ENCODE measurements at regions not wholly inside any gene's neighbourhood (a gene's known extent, or its start where the extent isn't known, plus 50 kb on each side); places are given as distances from the start of the nearest gene placed in this dataset.

DNA sequence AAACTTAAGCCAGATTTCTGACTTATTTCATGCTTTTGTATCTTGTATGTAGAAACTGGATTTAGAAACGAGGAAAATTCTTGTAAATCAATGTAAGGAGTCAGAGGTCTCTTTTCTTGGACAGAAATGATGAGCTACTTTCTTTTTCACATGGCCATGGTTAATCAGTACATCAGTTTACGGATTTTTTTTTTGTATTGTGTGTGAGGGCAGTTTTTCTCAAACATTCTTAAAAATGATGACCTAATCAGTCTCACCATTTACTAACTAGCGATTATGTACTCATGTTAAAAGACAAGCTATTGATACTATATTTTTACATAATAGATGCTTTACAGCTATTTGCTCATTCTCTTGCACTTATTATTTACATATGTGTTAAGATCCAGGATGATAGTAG lies 165.2 kb upstream of the DOCK10 start:
- Mint-ChIP-seq H3K27me3 (ENCODE audit: insufficient read depth) (no peaks in the 10 kb centered on the region), H3K4me1 (no peaks in the 10 kb centered on the region), H3K36me3 (ENCODE audit: low read depth) (no peaks in the 10 kb centered on the region), H3K9me3 (no peaks in the 10 kb centered on the region), H3K4me3 (no peak overlapping the region), H3K27ac (no peak overlapping the region)
- DNase-seq = no peak
- no peak overlapping the region for H3K27ac ChIP-seq (ENCODE audit: low read depth, low read length)
- H3K9ac ChIP-seq (ENCODE audit: extremely low read depth, low read length, poor library complexity, severe bottlenecking) = no peak overlapping the region
- WGBS, 2 experiments (ENCODE audit: insufficient coverage in 1 of 2, insufficient read length in 1 of 2) = 49 to 50% methylated on average over 1 of the region's 3 CpGs
- no peaks in the 10 kb centered on the region for H3K27me3 ChIP-seq (ENCODE audit: control insufficient read depth, insufficient read depth, low read length, poor library complexity, severe bottlenecking)
- no peak overlapping the region for H3K4me3 ChIP-seq (ENCODE audit: low read length)
- H3K9me3 ChIP-seq (ENCODE audit: control insufficient read depth, low read length) = no peaks in the 10 kb centered on the region
- H3K4me1 ChIP-seq (ENCODE audit: control insufficient read depth, insufficient read depth, low read length) = no peaks in the 10 kb centered on the region
- TF ChIP-seq, protein P1, sequence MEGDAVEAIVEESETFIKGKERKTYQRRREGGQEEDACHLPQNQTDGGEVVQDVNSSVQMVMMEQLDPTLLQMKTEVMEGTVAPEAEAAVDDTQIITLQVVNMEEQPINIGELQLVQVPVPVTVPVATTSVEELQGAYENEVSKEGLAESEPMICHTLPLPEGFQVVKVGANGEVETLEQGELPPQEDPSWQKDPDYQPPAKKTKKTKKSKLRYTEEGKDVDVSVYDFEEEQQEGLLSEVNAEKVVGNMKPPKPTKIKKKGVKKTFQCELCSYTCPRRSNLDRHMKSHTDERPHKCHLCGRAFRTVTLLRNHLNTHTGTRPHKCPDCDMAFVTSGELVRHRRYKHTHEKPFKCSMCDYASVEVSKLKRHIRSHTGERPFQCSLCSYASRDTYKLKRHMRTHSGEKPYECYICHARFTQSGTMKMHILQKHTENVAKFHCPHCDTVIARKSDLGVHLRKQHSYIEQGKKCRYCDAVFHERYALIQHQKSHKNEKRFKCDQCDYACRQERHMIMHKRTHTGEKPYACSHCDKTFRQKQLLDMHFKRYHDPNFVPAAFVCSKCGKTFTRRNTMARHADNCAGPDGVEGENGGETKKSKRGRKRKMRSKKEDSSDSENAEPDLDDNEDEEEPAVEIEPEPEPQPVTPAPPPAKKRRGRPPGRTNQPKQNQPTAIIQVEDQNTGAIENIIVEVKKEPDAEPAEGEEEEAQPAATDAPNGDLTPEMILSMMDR (conservative IDR thresholded peaks at IDR 0.05) = no peak
- H3K36me3 ChIP-seq (ENCODE audit: control insufficient read depth, insufficient read depth, low read length) = no peaks in the 10 kb centered on the region

DNA sequence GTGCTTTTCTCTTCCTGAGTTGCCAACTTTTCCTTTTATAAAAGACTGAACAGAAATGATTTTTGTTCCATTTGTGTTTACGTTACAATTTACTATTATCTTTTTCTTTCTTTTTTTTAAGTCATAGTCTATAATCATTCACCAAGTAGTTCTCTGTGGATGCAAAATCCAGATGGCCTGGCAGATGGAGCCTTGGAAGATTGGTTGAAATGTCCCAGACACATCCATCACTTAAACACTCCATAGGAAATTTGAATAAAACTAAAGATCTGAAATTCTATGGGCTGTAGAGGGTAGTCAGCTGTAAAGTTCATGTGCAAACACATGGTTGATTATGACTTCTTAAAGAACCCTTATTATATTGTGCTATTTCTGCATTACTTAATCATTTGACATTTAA lies 164.8 kb upstream of the DOCK10 start:
- Mint-ChIP-seq H3K9me3 (no peaks in the 10 kb centered on the region), H3K27me3 (ENCODE audit: insufficient read depth) (no peaks in the 10 kb centered on the region), H3K27ac (no peak overlapping the region), H3K36me3 (ENCODE audit: low read depth) (no peaks in the 10 kb centered on the region), H3K4me1 (no peaks in the 10 kb centered on the region), H3K4me3 (no peak overlapping the region)
- no peak overlapping the region for H3K9ac ChIP-seq (ENCODE audit: extremely low read depth, low read length, poor library complexity, severe bottlenecking)
- DNase-seq = no peak
- WGBS, 2 experiments (ENCODE audit: insufficient coverage in 1 of 2, insufficient read length in 1 of 2) = no CpG with 5 or more reads among the region's 1 CpG
- TF ChIP-seq, protein P1 (conservative IDR thresholded peaks at IDR 0.05) = no peak
- H3K4me1 ChIP-seq (ENCODE audit: control insufficient read depth, insufficient read depth, low read length) = no peaks in the 10 kb centered on the region
- H3K4me3 ChIP-seq (ENCODE audit: low read length) = no peak overlapping the region
- no peaks in the 10 kb centered on the region for H3K36me3 ChIP-seq (ENCODE audit: control insufficient read depth, insufficient read depth, low read length)
- H3K9me3 ChIP-seq (ENCODE audit: control insufficient read depth, low read length) = no peaks in the 10 kb centered on the region
- no peaks in the 10 kb centered on the region for H3K27me3 ChIP-seq (ENCODE audit: control insufficient read depth, insufficient read depth, low read length, poor library complexity, severe bottlenecking)
- H3K27ac ChIP-seq (ENCODE audit: low read depth, low read length) = no peak overlapping the region

DNA sequence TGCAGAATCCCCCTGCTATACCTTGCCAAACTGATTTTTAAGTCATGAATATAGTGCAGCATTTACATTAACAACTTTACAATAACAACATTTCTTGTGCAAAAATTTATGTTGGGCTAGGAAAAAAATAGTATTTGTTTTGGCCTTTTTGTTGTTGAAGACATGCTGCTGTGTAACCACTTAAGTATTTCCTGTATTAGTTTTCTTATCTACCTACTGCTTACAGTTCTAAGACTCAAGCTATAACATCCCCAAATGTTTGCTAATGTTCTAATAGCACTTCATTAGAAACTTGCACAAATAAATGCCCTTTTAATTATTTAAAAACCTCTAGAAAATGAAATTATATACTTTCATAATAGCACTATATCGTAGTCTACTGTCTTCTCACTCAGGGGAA lies 154.3 kb upstream of the DOCK10 start:
- no peaks in the 10 kb centered on the region for H3K4me1 Mint-ChIP-seq

More for the DNA sequence above, 154.3 kb upstream of the DOCK10 start:
- Histone ChIP-seq H3K4me3 (ENCODE audit: low read length) (no peak overlapping the region), H3K9me3 (ENCODE audit: control insufficient read depth, low read length) (no peaks in the 10 kb centered on the region), H3K9ac (ENCODE audit: extremely low read depth, low read length, poor library complexity, severe bottlenecking) (no peak overlapping the region), H3K4me1 (ENCODE audit: control insufficient read depth, insufficient read depth, low read length) (no peaks in the 10 kb centered on the region), H3K36me3 (ENCODE audit: control insufficient read depth, insufficient read depth, low read length) (no peaks in the 10 kb centered on the region), H3K27ac (ENCODE audit: low read depth, low read length) (no peak overlapping the region), H3K27me3 (ENCODE audit: control insufficient read depth, insufficient read depth, low read length, poor library complexity, severe bottlenecking) (no peaks in the 10 kb centered on the region)
- no peak overlapping the region for H3K27ac Mint-ChIP-seq
- H3K4me3 Mint-ChIP-seq = no peak overlapping the region
- H3K36me3 Mint-ChIP-seq (ENCODE audit: low read depth) = no peaks in the 10 kb centered on the region
- H3K9me3 Mint-ChIP-seq = no peaks in the 10 kb centered on the region
- TF ChIP-seq, protein P1 (conservative IDR thresholded peaks at IDR 0.05) = no peak
- DNase-seq = no peak
- no peaks in the 10 kb centered on the region for H3K27me3 Mint-ChIP-seq (ENCODE audit: insufficient read depth)
- 100% methylated on average over 1 of the region's 1 CpG; no CpG with 5 or more reads in 1 of the 2 experiments for WGBS, 2 experiments (ENCODE audit: insufficient coverage in 1 of 2, insufficient read length in 1 of 2)

Measured in endodermal cell (in vitro differentiated cells).